Colonic mucosa (tissue), 4 donors: ENCODE measurements at regions not wholly inside any gene's neighbourhood (a gene's known extent, or its start where the extent isn't known, plus 50 kb on each side); places are given as distances from the start of the nearest gene placed in this dataset.
"Not testable (repeated sequence)": the region's sequence is repeated elsewhere in the genome, so short reads cannot be mapped to it uniquely, and the experiment has no call there.

ENCODE experiments used
- DNase-seq: peaks from one replicate; pipeline ENCODE4 v3.0.0-alpha.2; 2020
- H3K27ac ChIP-seq: fragments of 200-600 bp; one replicate; pipeline ENCODE4 v1.8.0; 2021
- H3K27me3 ChIP-seq: fragments of 200-600 bp; one replicate; pipeline ENCODE4 v1.8.0; 2021
- H3K36me3 ChIP-seq: fragments of 200-600 bp; one replicate; pipeline ENCODE4 v1.8.0; 2021
- H3K4me1 ChIP-seq: fragments of 200-600 bp; one replicate; pipeline ENCODE4 v1.8.0; 2021; ENCODE audit warnings: mild to moderate bottlenecking
- H3K4me3 ChIP-seq: fragments of 200-600 bp; one replicate; pipeline ENCODE4 v1.8.0; 2021
- H3K9ac ChIP-seq, 2 donors: one replicate each; pipeline ENCODE4 v1.7.0; 2013; ENCODE audit warnings: control low read depth in 2 of 2, low read depth in 2 of 2, low read length in 2 of 2
- H3K9me3 ChIP-seq: fragments of 200-600 bp; one replicate; pipeline ENCODE4 v1.8.0; 2021
- CTCF ChIP-seq: fragments of 200-600 bp; IDR thresholded peaks from one replicate; pipeline ENCODE4 v1.8.0; 2022; ENCODE audit warnings: antibody characterized with exemption, mild to moderate bottlenecking
- intact Hi-C: fragments of 100-400 bp; cut with DNase I; formaldehyde crosslinking; loops from one replicate; pipeline ENCODE4 v1.14.1; 2022
- donor health status: healthy.
- donor health status: DM: no; HTN: no; CAD: no.
- donor health status: DM: no; HTN: no; CAD: no.

- no peak for DNase-seq
- Histone ChIP-seq H3K4me1 (peaks cover 6% of the 10 kb centered on the region), H3K4me3 (no peak overlapping the region), H3K9ac (no peak overlapping the region), H3K27me3 (no peaks in the 10 kb centered on the region), H3K9me3 (no peaks in the 10 kb centered on the region), H3K36me3 (no peaks in the 10 kb centered on the region), H3K27ac (no peak overlapping the region)
- no peak for TF ChIP-seq CTCF
- intact Hi-C loops: no loop called here
Observed at GRCh38 chr6:3912361-3913076, 63.3 kb downstream of the FAM50B start.

GRCh38 chr6:3913077-3913957 is 64.1 kb downstream of the FAM50B start:
- intact Hi-C loops: no loop called here
- H3K4me1 ChIP-seq: peaks cover 6% of the 10 kb centered on the region
- H3K4me3 ChIP-seq: no peak overlapping the region
- H3K27me3 ChIP-seq: no peaks in the 10 kb centered on the region
- H3K27ac ChIP-seq: no peak overlapping the region
- H3K36me3 ChIP-seq: no peaks in the 10 kb centered on the region
- peak; percentile 35 for DNase-seq
- no peak for TF ChIP-seq CTCF
- H3K9me3 ChIP-seq: no peaks in the 10 kb centered on the region
- H3K9ac ChIP-seq: no peak overlapping the region

- no peaks in the 10 kb centered on the region for H3K9me3 ChIP-seq
- no peak overlapping the region for H3K4me3 ChIP-seq
- H3K4me1 ChIP-seq: peaks cover 6% of the 10 kb centered on the region
- no peak for TF ChIP-seq CTCF
- no peak for DNase-seq
- no peaks in the 10 kb centered on the region for H3K36me3 ChIP-seq
- no peak overlapping the region for H3K27ac ChIP-seq
- intact Hi-C loops: no loop called here
- no peak overlapping the region for H3K9ac ChIP-seq
- no peaks in the 10 kb centered on the region for H3K27me3 ChIP-seq
Observed at GRCh38 chr6:3913958-3914337, 64.8 kb downstream of the FAM50B start.

- Histone ChIP-seq H3K4me1 (peaks cover 6% of the 10 kb centered on the region), H3K9ac (no peak overlapping the region), H3K27me3 (no peaks in the 10 kb centered on the region), H3K9me3 (no peaks in the 10 kb centered on the region), H3K4me3 (no peak overlapping the region), H3K27ac (no peak overlapping the region), H3K36me3 (no peaks in the 10 kb centered on the region)
- no peak for DNase-seq
- intact Hi-C loops: no loop called here
- no peak for TF ChIP-seq CTCF
Observed at GRCh38 chr6:3915076-3915791, 66.1 kb downstream of the FAM50B start.

- TF ChIP-seq CTCF: no peak
- Histone ChIP-seq H3K27ac (no peak overlapping the region), H3K4me1 (peaks cover 6% of the 10 kb centered on the region), H3K36me3 (no peaks in the 10 kb centered on the region), H3K9ac (no peak overlapping the region), H3K27me3 (no peaks in the 10 kb centered on the region), H3K9me3 (no peaks in the 10 kb centered on the region), H3K4me3 (no peak overlapping the region)
- intact Hi-C loops: no loop called here
- no peak for DNase-seq
Observed at GRCh38 chr6:3916211-3916610, 67.0 kb downstream of the FAM50B start.

- H3K36me3 ChIP-seq, H3K27ac ChIP-seq, H3K4me3 ChIP-seq, DNase-seq, H3K9ac ChIP-seq, H3K27me3 ChIP-seq, intact Hi-C loops, H3K4me1 ChIP-seq, H3K9me3 ChIP-seq: not testable (repeated sequence)
Observed at GRCh38 chr6:3916749-3917148, 67.6 kb downstream of the FAM50B start.
